HFFc6 (cell line): ENCODE measurements at regions not wholly inside any gene's neighbourhood (a gene's known extent, or its start where the extent isn't known, plus 50 kb on each side); places are given as distances from the start of the nearest gene placed in this dataset.
"Not testable (repeated sequence)": the region's sequence is repeated elsewhere in the genome, so short reads cannot be mapped to it uniquely, and the experiment has no call there.

Experiments used
- DNase-seq: peaks from one replicate; pipeline ENCODE4 v3.0.0-alpha.2; 2018
- H3K27ac Mint-ChIP-seq: 2 replicates; pipeline ENCODE4 v1.8.0; 2020; ENCODE audit warnings: mild to moderate bottlenecking, mixed read lengths
- H3K27me3 Mint-ChIP-seq: 2 replicates; pipeline ENCODE4 v1.8.0; 2021; ENCODE audit warnings: mild to moderate bottlenecking, moderate library complexity, mixed read lengths; ENCODE audit not compliant: insufficient read depth
- H3K36me3 Mint-ChIP-seq: 2 replicates; pipeline ENCODE4 v1.8.0; 2021; ENCODE audit warnings: low read depth, mixed read lengths
- H3K4me1 Mint-ChIP-seq: 2 replicates; pipeline ENCODE4 v1.8.0; 2020; ENCODE audit warnings: low read depth, mixed read lengths
- H3K4me3 Mint-ChIP-seq: 2 replicates; pipeline ENCODE4 v1.8.0; 2020; ENCODE audit warnings: mild to moderate bottlenecking, moderate library complexity, mixed read lengths
- H3K9me3 Mint-ChIP-seq: 2 replicates; pipeline ENCODE4 v1.8.0; 2020; ENCODE audit warnings: mild to moderate bottlenecking, mixed read lengths
- TF ChIP-seq, protein P1 (sequence below): fragments of 200-600 bp; sonication (generic); IDR thresholded peaks from 2 replicates; pipeline ENCODE4 v1.5.0; 2021; ENCODE audit warnings: antibody characterized with exemption, mild to moderate bottlenecking

DNA sequence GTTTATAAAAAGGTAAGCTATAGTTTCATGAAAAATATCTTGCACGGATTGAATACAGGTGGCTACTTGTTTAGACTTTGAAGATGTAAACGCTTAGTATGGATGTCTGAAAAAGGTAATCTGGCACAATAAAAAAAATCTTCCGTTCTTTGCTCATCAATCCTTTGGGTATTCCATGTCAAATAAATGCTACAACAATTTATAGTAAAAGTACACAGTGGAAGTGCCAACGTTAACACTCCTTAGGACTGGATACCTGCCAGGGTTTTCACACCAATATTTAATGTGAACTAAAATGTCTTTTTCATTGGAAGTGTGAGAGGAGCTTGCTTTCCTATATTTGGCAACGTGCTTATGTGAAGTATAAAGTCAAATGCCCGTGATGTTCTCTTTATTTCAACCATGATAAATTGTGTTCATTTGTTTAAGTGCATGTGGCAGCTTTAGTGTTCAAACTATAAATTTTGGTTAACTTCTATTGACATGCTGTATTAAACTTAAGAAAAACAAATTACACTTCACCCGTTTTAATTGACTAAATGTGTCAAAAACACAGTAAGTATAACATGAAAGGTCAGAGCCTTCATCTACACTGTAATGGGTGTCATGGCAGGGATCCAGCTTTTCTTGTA, 121.7 kb upstream of the HAND2 start:
- Mint-ChIP-seq H3K27ac (no peak overlapping the region), H3K4me1 (no peaks in the 10 kb centered on the region), H3K9me3 (no peaks in the 10 kb centered on the region; the same call in 1 of the 2 replicates), H3K4me3 (no peak overlapping the region), H3K27me3 (no peaks in the 10 kb centered on the region), H3K36me3 (no peaks in the 10 kb centered on the region)
- no peak for DNase-seq
- TF ChIP-seq, protein P1, sequence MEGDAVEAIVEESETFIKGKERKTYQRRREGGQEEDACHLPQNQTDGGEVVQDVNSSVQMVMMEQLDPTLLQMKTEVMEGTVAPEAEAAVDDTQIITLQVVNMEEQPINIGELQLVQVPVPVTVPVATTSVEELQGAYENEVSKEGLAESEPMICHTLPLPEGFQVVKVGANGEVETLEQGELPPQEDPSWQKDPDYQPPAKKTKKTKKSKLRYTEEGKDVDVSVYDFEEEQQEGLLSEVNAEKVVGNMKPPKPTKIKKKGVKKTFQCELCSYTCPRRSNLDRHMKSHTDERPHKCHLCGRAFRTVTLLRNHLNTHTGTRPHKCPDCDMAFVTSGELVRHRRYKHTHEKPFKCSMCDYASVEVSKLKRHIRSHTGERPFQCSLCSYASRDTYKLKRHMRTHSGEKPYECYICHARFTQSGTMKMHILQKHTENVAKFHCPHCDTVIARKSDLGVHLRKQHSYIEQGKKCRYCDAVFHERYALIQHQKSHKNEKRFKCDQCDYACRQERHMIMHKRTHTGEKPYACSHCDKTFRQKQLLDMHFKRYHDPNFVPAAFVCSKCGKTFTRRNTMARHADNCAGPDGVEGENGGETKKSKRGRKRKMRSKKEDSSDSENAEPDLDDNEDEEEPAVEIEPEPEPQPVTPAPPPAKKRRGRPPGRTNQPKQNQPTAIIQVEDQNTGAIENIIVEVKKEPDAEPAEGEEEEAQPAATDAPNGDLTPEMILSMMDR: no peak

DNA sequence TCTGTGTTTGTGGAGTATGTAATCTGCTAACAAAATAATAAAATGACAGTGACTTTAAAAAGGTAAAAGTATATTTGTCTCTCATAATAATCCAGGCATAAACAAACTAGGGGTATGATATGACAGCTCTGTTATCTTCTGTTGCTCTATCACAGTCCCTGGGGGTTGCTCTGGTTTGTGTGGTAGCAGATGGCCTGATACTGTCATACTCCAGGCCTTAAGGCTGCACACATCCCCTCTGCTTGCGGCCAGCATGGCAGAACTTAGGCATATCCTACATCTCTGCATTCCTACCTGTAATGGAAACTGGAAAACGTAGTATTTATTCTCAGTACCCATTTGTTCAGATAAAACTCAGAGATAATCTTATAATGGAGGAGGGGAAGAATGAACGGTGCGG, 117.9 kb upstream of the HAND2 start:
- H3K27me3 Mint-ChIP-seq: peaks cover 2% of the 10 kb centered on the region; the same call in 1 of the 2 replicates
- TF ChIP-seq, protein P1: no peak
- DNase-seq: no peak
- no peak overlapping the region for H3K4me3 Mint-ChIP-seq
- no peak overlapping the region for H3K27ac Mint-ChIP-seq
- no peaks in the 10 kb centered on the region for H3K4me1 Mint-ChIP-seq
- no peaks in the 10 kb centered on the region for H3K36me3 Mint-ChIP-seq
- H3K9me3 Mint-ChIP-seq: peaks cover 4% of the 10 kb centered on the region

GRCh38 chr4:173642509-173642908, 112.5 kb upstream of the HAND2 start:
- TF ChIP-seq, protein P1: no peak
- Mint-ChIP-seq H3K4me1 (no peaks in the 10 kb centered on the region), H3K27me3 (peaks cover 2% of the 10 kb centered on the region; the same call in 1 of the 2 replicates), H3K9me3 (peaks cover 4% of the 10 kb centered on the region), H3K36me3 (no peaks in the 10 kb centered on the region), H3K4me3 (no peak overlapping the region), H3K27ac (no peak overlapping the region)
- DNase-seq: no peak

DNA sequence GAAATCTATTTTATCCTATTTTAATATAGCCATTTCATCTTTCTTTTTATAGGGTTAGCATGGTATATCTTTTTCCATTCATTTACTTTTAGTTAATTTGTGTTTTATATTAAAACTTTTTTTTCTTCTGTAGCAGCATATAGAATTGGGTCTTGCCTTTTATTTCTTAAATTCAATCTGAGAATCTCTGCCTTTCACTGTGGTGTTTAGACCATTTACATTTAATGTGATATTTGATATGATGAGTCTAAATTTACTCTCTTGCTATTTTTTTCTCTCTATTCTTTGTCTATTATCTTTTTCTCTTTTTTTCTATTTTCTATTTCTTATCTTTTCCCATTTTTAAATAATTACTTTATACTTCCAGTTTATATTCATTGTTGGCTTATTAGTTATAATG, 105.4 kb upstream of the HAND2 start:
- Mint-ChIP-seq H3K9me3 (peaks cover 28% of the 10 kb centered on the region), H3K4me3 (no peak overlapping the region), H3K36me3 (no peaks in the 10 kb centered on the region), H3K4me1 (no peaks in the 10 kb centered on the region), H3K27me3 (no peaks in the 10 kb centered on the region), H3K27ac (no peak overlapping the region)
- TF ChIP-seq, protein P1: no peak
- DNase-seq: no peak

- DNase-seq: no peak
- Mint-ChIP-seq H3K27ac (no peak overlapping the region), H3K27me3 (no peaks in the 10 kb centered on the region; the same call in 1 of the 2 replicates), H3K9me3 (peaks cover 39% of the 10 kb centered on the region), H3K36me3 (no peaks in the 10 kb centered on the region), H3K4me1 (no peaks in the 10 kb centered on the region), H3K4me3 (no peak overlapping the region)
- TF ChIP-seq, protein P1: no peak
These were observed 96.2 kb upstream of the HAND2 start for GRCh38 chr4:173626277-173626676.

DNA sequence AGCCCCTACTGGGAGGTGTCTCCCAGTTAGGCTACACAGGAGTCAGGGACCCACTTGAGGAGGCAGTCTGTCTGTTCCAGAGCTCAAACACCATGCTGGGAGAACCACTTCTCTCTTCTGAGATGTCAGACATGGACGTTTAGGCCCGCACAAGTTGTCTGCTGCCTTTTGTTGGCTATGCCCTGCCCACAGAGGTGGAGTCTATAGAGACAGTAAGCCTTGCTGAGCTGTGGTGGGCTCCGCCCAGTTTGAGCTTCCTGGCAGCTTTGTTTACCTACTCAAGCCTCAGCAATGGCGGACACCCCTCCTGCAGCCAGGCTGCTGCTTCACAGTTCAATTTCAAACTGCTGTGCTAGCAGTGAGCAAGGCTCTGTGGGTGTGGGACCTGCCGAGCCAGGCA, 88.6 kb upstream of the HAND2 start:
- not testable (repeated sequence) for DNase-seq, H3K36me3 Mint-ChIP-seq, H3K4me3 Mint-ChIP-seq, H3K27ac Mint-ChIP-seq, H3K4me1 Mint-ChIP-seq, H3K27me3 Mint-ChIP-seq
- peaks cover 11% of the 10 kb centered on the region for H3K9me3 Mint-ChIP-seq
